ENCODE measurements at regions not wholly inside any gene's neighbourhood (a gene's known extent, or its start where the extent isn't known, plus 50 kb on each side); places are given as distances from the start of the nearest gene placed in this dataset.

DNA sequence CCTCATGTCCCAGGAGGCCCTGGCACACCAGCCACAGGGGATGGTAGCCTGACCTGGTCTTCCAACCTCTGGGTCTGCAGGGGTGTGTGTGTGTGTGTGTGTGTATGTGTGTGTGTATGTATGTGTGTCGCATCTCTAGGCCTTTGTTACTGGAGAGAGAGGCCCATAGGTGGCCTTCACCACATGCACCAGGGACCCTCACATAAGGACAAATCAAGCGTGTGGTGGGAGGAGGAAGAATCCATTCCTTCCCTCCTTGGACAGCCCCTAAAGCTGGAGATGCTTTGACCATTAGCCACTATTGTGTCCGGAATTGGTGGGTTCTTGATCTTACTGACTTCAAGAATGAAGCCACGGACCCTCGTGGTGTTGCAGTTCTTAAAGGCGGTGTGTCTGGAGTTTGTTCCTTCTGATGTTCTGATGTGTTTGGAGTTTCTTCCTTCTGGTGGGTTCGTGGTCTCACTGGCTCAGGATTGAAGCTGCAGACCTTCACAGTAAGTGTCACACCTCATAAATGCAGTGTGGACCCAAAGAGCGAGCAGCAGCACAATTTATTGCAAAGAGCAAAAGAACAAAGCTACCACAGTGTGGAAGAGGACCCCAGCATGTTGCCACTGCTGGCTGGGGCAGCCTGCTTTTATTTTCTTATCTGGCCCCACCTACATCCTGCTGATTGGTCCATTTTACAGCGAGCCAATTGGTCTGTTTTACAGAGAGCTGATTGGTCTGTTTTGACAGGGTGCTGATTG, 104.1 kb downstream of the DDX1 start:
- TF ChIP-seq, protein P1, sequence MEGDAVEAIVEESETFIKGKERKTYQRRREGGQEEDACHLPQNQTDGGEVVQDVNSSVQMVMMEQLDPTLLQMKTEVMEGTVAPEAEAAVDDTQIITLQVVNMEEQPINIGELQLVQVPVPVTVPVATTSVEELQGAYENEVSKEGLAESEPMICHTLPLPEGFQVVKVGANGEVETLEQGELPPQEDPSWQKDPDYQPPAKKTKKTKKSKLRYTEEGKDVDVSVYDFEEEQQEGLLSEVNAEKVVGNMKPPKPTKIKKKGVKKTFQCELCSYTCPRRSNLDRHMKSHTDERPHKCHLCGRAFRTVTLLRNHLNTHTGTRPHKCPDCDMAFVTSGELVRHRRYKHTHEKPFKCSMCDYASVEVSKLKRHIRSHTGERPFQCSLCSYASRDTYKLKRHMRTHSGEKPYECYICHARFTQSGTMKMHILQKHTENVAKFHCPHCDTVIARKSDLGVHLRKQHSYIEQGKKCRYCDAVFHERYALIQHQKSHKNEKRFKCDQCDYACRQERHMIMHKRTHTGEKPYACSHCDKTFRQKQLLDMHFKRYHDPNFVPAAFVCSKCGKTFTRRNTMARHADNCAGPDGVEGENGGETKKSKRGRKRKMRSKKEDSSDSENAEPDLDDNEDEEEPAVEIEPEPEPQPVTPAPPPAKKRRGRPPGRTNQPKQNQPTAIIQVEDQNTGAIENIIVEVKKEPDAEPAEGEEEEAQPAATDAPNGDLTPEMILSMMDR (conservative IDR thresholded peaks at IDR 0.05 in 1 of 2, IDR thresholded peaks at IDR 0.05 in 1 of 2; ENCODE audit: low read depth in 1 of 2, low read length in 2 of 2) = no peak
- no peak for TF ChIP-seq EZH2 (IDR thresholded peaks at IDR 0.05; ENCODE audit: low read length, missing control alignments)
